C4-2B (cell line): ENCODE measurements at regions not wholly inside any gene's neighbourhood (a gene's known extent, or its start where the extent isn't known, plus 50 kb on each side); places are given as distances from the start of the nearest gene placed in this dataset.

Experiments used
- ZFX ChIP-seq: fragments of 450-650 bp; IDR thresholded peaks from 2 replicates; pipeline ENCODE4 v1.6.1; 2017
- TF ChIP-seq, protein P1 (sequence below): fragments of 450-650 bp; conservative IDR thresholded peaks from 2 replicates; pipeline ENCODE4 v1.5.1; 2017; ENCODE audit warnings: mild to moderate bottlenecking

GRCh38 chrX:140422501-140422900 is 82.4 kb downstream of the SOX3 start:
- TF ChIP-seq, protein P1, sequence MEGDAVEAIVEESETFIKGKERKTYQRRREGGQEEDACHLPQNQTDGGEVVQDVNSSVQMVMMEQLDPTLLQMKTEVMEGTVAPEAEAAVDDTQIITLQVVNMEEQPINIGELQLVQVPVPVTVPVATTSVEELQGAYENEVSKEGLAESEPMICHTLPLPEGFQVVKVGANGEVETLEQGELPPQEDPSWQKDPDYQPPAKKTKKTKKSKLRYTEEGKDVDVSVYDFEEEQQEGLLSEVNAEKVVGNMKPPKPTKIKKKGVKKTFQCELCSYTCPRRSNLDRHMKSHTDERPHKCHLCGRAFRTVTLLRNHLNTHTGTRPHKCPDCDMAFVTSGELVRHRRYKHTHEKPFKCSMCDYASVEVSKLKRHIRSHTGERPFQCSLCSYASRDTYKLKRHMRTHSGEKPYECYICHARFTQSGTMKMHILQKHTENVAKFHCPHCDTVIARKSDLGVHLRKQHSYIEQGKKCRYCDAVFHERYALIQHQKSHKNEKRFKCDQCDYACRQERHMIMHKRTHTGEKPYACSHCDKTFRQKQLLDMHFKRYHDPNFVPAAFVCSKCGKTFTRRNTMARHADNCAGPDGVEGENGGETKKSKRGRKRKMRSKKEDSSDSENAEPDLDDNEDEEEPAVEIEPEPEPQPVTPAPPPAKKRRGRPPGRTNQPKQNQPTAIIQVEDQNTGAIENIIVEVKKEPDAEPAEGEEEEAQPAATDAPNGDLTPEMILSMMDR, result no peak
- no peak for TF ChIP-seq ZFX
